ENCODE measurements at regions not wholly inside any gene's neighbourhood (a gene's known extent, or its start where the extent isn't known, plus 50 kb on each side); places are given as distances from the start of the nearest gene placed in this dataset.
A peak's percentile ranks its signal among the peaks of the same experiment; 100 is the strongest.

- ATAC-seq (ENCODE audit: low read depth in 2 of 2) (no peak), DNase-seq (no peak)
- Mint-ChIP-seq H3K27me3 (no peaks in the 10 kb centered on the region), H3K4me1 (no peaks in the 10 kb centered on the region), H3K9me3 (no peaks in the 10 kb centered on the region), H3K36me3 (no peaks in the 10 kb centered on the region), H3K27ac (no peak overlapping the region), H3K4me3 (no peak overlapping the region)
- H3K27ac ChIP-seq (ENCODE audit: insufficient read depth, low read length, poor library complexity, severe bottlenecking), result no peak overlapping the region
- H3K27me3 ChIP-seq (ENCODE audit: control insufficient read depth, insufficient read depth, low read length), result no peaks in the 10 kb centered on the region
- no peaks in the 10 kb centered on the region for H3K4me1 ChIP-seq (ENCODE audit: control insufficient read depth, insufficient read depth, low read length, poor library complexity, severe bottlenecking)
- no peaks in the 10 kb centered on the region for H3K9me3 ChIP-seq (ENCODE audit: control insufficient read depth in 2 of 2, low read length in 2 of 2)
- H3K4me3 ChIP-seq (ENCODE audit: low read depth, low read length), result no peak overlapping the region
- H3K36me3 ChIP-seq (ENCODE audit: control insufficient read depth, insufficient read depth, low read length), result no peaks in the 10 kb centered on the region
These were observed 121.6 kb upstream of the PMEPA1 start for GRCh38 chr20:57831326-57831992.

GRCh38 chr20:57830515-57830895 is 120.7 kb upstream of the PMEPA1 start:
- Histone ChIP-seq H3K9me3 (ENCODE audit: control insufficient read depth in 2 of 2, low read length in 2 of 2) (no peaks in the 10 kb centered on the region), H3K27ac (ENCODE audit: insufficient read depth, low read length, poor library complexity, severe bottlenecking) (no peak overlapping the region), H3K4me3 (ENCODE audit: low read depth, low read length) (no peak overlapping the region), H3K4me1 (ENCODE audit: control insufficient read depth, insufficient read depth, low read length, poor library complexity, severe bottlenecking) (no peaks in the 10 kb centered on the region), H3K27me3 (ENCODE audit: control insufficient read depth, insufficient read depth, low read length) (no peaks in the 10 kb centered on the region), H3K36me3 (ENCODE audit: control insufficient read depth, insufficient read depth, low read length) (no peaks in the 10 kb centered on the region)
- no peak for ATAC-seq (ENCODE audit: low read depth in 2 of 2)
- no peak overlapping the region for H3K27ac Mint-ChIP-seq
- H3K4me3 Mint-ChIP-seq, result no peak overlapping the region
- no peaks in the 10 kb centered on the region for H3K9me3 Mint-ChIP-seq
- no peaks in the 10 kb centered on the region for H3K27me3 Mint-ChIP-seq
- H3K4me1 Mint-ChIP-seq, result no peaks in the 10 kb centered on the region
- H3K36me3 Mint-ChIP-seq, result no peaks in the 10 kb centered on the region
- no peak for DNase-seq

GRCh38 chr20:57829805-57830514 is 120.1 kb upstream of the PMEPA1 start:
- H3K4me3 Mint-ChIP-seq, result no peak overlapping the region
- Histone ChIP-seq H3K36me3 (ENCODE audit: control insufficient read depth, insufficient read depth, low read length) (no peaks in the 10 kb centered on the region), H3K9me3 (ENCODE audit: control insufficient read depth in 2 of 2, low read length in 2 of 2) (no peaks in the 10 kb centered on the region), H3K27ac (ENCODE audit: insufficient read depth, low read length, poor library complexity, severe bottlenecking) (no peak overlapping the region), H3K4me3 (ENCODE audit: low read depth, low read length) (no peak overlapping the region), H3K27me3 (ENCODE audit: control insufficient read depth, insufficient read depth, low read length) (no peaks in the 10 kb centered on the region), H3K4me1 (ENCODE audit: control insufficient read depth, insufficient read depth, low read length, poor library complexity, severe bottlenecking) (no peaks in the 10 kb centered on the region)
- no peaks in the 10 kb centered on the region for H3K36me3 Mint-ChIP-seq
- H3K9me3 Mint-ChIP-seq, result no peaks in the 10 kb centered on the region
- no peaks in the 10 kb centered on the region for H3K27me3 Mint-ChIP-seq
- ATAC-seq (ENCODE audit: low read depth in 2 of 2) (no peak), DNase-seq (no peak)
- H3K27ac Mint-ChIP-seq, result no peak overlapping the region
- H3K4me1 Mint-ChIP-seq, result no peaks in the 10 kb centered on the region

GRCh38 chr20:57829336-57829735 is 119.5 kb upstream of the PMEPA1 start:
- no peak for DNase-seq
- no peaks in the 10 kb centered on the region for H3K27me3 ChIP-seq (ENCODE audit: control insufficient read depth, insufficient read depth, low read length)
- ATAC-seq (ENCODE audit: low read depth in 2 of 2), result no peak
- no peaks in the 10 kb centered on the region for H3K36me3 ChIP-seq (ENCODE audit: control insufficient read depth, insufficient read depth, low read length)
- Mint-ChIP-seq H3K27ac (no peak overlapping the region), H3K36me3 (no peaks in the 10 kb centered on the region), H3K27me3 (no peaks in the 10 kb centered on the region), H3K9me3 (no peaks in the 10 kb centered on the region), H3K4me3 (no peak overlapping the region), H3K4me1 (no peaks in the 10 kb centered on the region)
- no peaks in the 10 kb centered on the region for H3K9me3 ChIP-seq (ENCODE audit: control insufficient read depth in 2 of 2, low read length in 2 of 2)
- H3K4me1 ChIP-seq (ENCODE audit: control insufficient read depth, insufficient read depth, low read length, poor library complexity, severe bottlenecking), result no peaks in the 10 kb centered on the region
- no peak overlapping the region for H3K4me3 ChIP-seq (ENCODE audit: low read depth, low read length)
- H3K27ac ChIP-seq (ENCODE audit: insufficient read depth, low read length, poor library complexity, severe bottlenecking), result no peak overlapping the region

DNA sequence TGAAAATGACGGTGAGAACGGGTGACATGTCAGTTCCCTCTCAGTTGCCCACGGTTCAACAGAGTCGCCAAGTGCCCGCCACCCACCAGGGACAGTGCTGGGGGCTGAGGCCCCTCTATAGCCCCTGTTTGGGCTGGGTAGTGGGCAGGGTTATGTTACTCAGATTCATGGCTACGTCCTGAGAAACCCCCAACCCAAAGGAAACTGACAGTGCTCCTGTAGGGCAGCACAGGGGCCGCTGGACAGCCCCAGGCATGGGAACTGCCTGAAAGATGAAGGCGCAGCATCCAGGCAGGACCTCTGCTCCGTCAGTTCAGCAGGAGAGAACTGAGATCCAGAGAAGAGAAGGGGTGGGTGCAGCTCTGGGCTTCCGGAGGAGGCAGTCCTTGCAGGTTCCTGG is 118.9 kb upstream of the PMEPA1 start:
- H3K9me3 Mint-ChIP-seq, result no peaks in the 10 kb centered on the region
- no peaks in the 10 kb centered on the region for H3K36me3 ChIP-seq (ENCODE audit: control insufficient read depth, insufficient read depth, low read length)
- no peak overlapping the region for H3K4me3 ChIP-seq (ENCODE audit: low read depth, low read length)
- no peaks in the 10 kb centered on the region for H3K4me1 ChIP-seq (ENCODE audit: control insufficient read depth, insufficient read depth, low read length, poor library complexity, severe bottlenecking)
- H3K27ac Mint-ChIP-seq, result no peak overlapping the region
- no peaks in the 10 kb centered on the region for H3K4me1 Mint-ChIP-seq
- H3K27me3 ChIP-seq (ENCODE audit: control insufficient read depth, insufficient read depth, low read length), result no peaks in the 10 kb centered on the region
- no peak overlapping the region for H3K4me3 Mint-ChIP-seq
- DNase-seq (no peak), ATAC-seq (ENCODE audit: low read depth in 2 of 2) (no peak)
- no peaks in the 10 kb centered on the region for H3K36me3 Mint-ChIP-seq
- H3K9me3 ChIP-seq (ENCODE audit: control insufficient read depth in 2 of 2, low read length in 2 of 2), result no peaks in the 10 kb centered on the region
- H3K27ac ChIP-seq (ENCODE audit: insufficient read depth, low read length, poor library complexity, severe bottlenecking), result no peak overlapping the region
- no peaks in the 10 kb centered on the region for H3K27me3 Mint-ChIP-seq

GRCh38 chr20:57826666-57827287 is 117.0 kb upstream of the PMEPA1 start:
- DNase-seq (no peak), ATAC-seq (ENCODE audit: low read depth in 2 of 2) (no peak)
- no peaks in the 10 kb centered on the region for H3K36me3 ChIP-seq (ENCODE audit: control insufficient read depth, insufficient read depth, low read length)
- Mint-ChIP-seq H3K36me3 (no peaks in the 10 kb centered on the region), H3K27me3 (no peaks in the 10 kb centered on the region), H3K9me3 (no peaks in the 10 kb centered on the region), H3K4me1 (no peaks in the 10 kb centered on the region), H3K4me3 (no peak overlapping the region), H3K27ac (peak overlapping the region in 1 of 3 donors; percentile 52)
- no peaks in the 10 kb centered on the region for H3K4me1 ChIP-seq (ENCODE audit: control insufficient read depth, insufficient read depth, low read length, poor library complexity, severe bottlenecking)
- H3K9me3 ChIP-seq (ENCODE audit: control insufficient read depth in 2 of 2, low read length in 2 of 2), result no peaks in the 10 kb centered on the region
- H3K27me3 ChIP-seq (ENCODE audit: control insufficient read depth, insufficient read depth, low read length), result no peaks in the 10 kb centered on the region
- no peak overlapping the region for H3K4me3 ChIP-seq (ENCODE audit: low read depth, low read length)
- no peak overlapping the region for H3K27ac ChIP-seq (ENCODE audit: insufficient read depth, low read length, poor library complexity, severe bottlenecking)

DNA sequence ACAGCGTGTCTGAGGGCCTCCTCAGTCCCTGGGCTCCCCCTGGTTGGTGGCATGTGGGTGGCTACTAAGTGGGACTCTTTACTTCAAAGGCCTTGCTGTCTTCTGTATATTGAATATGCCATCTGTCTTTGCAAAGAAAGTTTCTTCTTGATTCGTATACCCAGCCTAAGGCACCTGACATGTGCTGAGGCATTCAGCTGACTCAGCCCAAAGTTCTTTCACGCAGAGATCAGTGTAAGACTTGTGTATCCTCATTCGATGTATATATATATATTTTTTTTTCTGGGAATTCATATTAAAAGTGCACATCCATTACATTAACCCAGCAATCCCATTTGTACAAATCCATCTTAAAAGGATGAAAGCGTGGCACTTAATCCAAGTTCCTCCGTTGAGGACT is 115.1 kb upstream of the PMEPA1 start:
- Histone ChIP-seq H3K4me3 (ENCODE audit: low read depth, low read length) (no peak overlapping the region), H3K4me1 (ENCODE audit: control insufficient read depth, insufficient read depth, low read length, poor library complexity, severe bottlenecking) (no peaks in the 10 kb centered on the region), H3K27ac (ENCODE audit: insufficient read depth, low read length, poor library complexity, severe bottlenecking) (no peak overlapping the region), H3K9me3 (ENCODE audit: control insufficient read depth in 2 of 2, low read length in 2 of 2) (no peaks in the 10 kb centered on the region), H3K36me3 (ENCODE audit: control insufficient read depth, insufficient read depth, low read length) (no peaks in the 10 kb centered on the region), H3K27me3 (ENCODE audit: control insufficient read depth, insufficient read depth, low read length) (no peaks in the 10 kb centered on the region)
- Mint-ChIP-seq H3K4me3 (no peak overlapping the region), H3K4me1 (no peaks in the 10 kb centered on the region), H3K27ac (no peak overlapping the region), H3K27me3 (no peaks in the 10 kb centered on the region), H3K9me3 (no peaks in the 10 kb centered on the region), H3K36me3 (no peaks in the 10 kb centered on the region)
- ATAC-seq (ENCODE audit: low read depth in 2 of 2), result no peak
- DNase-seq, result no peak

DNA sequence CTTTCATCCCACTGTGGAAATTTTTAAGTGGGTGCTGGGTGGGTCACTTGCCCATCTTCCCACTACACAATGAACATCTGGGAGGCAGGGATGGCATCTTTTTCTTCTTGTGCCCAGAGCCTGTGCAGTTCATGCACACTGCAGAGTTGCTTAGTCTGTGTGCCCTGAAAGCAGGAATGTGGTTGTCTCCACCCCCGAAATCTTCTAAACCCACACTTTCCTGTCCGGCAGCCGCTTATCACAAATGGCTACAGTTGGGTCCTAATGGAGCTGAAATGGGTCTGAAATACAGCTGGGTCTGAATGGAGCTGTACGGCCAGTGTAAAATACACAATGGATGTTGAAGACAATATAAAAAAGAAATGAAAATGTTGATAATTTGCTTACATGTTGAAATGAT is 112.1 kb upstream of the PMEPA1 start:
- Mint-ChIP-seq H3K36me3 (no peaks in the 10 kb centered on the region), H3K4me3 (no peak overlapping the region), H3K27ac (no peak overlapping the region), H3K4me1 (no peaks in the 10 kb centered on the region), H3K9me3 (no peaks in the 10 kb centered on the region), H3K27me3 (peaks cover 4% of the 10 kb centered on the region)
- Histone ChIP-seq H3K27me3 (ENCODE audit: control insufficient read depth, insufficient read depth, low read length) (no peaks in the 10 kb centered on the region), H3K4me1 (ENCODE audit: control insufficient read depth, insufficient read depth, low read length, poor library complexity, severe bottlenecking) (no peaks in the 10 kb centered on the region), H3K36me3 (ENCODE audit: control insufficient read depth, insufficient read depth, low read length) (no peaks in the 10 kb centered on the region), H3K4me3 (ENCODE audit: low read depth, low read length) (no peak overlapping the region), H3K27ac (ENCODE audit: insufficient read depth, low read length, poor library complexity, severe bottlenecking) (no peak overlapping the region), H3K9me3 (ENCODE audit: control insufficient read depth in 2 of 2, low read length in 2 of 2) (no peaks in the 10 kb centered on the region)
- ATAC-seq (ENCODE audit: low read depth in 2 of 2), result no peak
- DNase-seq, result no peak

Data from CD4-positive, CD25-positive, alpha-beta regulatory T cell (primary cell).